Fibroblast of skin of right quadriceps (primary cell): ENCODE measurements at regions not wholly inside any gene's neighbourhood (a gene's known extent, or its start where the extent isn't known, plus 50 kb on each side); places are given as distances from the start of the nearest gene placed in this dataset.

Experiments
- DNase-seq: peaks from one replicate; pipeline ENCODE4 v3.0.0-alpha.2; 2013

- no peak for DNase-seq
Observed at GRCh38 chr10:111204838-111205237, 128.0 kb downstream of the ADRA2A start.

GRCh38 chr10:111206521-111206920 lies 129.7 kb downstream of the ADRA2A start:
- no peak for DNase-seq

GRCh38 chr10:111207500-111207899 lies 130.7 kb downstream of the ADRA2A start:
- no peak for DNase-seq

DNA sequence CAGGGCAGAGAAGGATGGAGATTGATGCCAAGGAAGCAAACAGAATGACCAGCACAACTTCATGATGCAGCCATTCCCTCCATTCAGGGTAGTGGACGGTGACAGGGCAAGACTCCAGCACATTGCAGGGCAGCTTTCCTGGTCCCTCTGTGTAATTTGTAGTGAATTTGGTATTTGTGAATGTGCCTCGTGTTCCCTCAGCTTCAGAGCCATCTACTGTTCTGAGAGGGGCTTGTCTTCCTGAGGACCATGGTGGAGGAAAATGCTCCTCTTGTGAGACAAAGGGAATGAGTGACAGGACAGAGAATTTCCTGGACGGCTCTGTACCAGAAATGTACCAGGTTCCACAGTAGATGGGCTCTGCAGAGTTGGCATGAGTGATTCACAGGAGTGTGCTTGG lies 132.1 kb downstream of the ADRA2A start:
- DNase-seq, result no peak

DNA sequence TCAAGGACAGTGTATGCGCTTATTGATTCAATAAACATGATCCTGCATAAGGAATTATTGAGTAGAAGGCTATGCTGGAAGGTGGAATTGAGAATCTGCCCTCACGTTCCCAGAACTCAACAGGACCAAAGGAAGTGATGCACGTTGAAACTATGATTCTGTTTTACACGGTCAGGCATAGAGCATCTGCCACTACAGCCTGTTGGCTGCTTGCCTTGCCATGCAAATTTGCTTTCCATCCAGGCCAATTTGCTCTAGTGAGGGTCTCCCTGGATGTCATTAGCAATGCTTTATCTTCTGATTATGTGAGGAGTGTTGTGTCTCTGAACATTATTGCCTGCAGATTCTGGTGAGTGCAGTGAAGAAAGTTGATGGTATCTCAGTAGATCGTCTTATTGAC lies 132.9 kb downstream of the ADRA2A start:
- no peak for DNase-seq

DNA sequence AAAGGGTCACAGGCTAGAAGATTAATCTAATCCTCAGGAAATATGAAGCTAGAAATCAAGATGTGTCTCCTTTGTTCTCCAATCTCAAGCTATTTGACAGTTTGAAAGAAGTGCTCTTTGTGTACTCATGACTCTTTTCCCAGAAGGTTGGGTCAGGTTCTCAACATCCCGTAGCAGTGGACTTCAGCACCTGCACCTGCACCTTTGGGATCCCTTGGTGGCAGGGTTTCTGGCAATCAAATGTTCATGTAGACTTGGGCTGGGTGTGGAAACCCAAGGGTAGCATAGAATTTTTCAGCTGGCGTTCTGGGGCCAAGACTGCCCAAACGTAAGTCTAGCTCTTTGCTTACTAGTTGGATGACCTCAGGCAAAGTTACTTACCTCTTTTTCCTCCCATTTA lies 134.4 kb downstream of the ADRA2A start:
- DNase-seq, result no peak

DNA sequence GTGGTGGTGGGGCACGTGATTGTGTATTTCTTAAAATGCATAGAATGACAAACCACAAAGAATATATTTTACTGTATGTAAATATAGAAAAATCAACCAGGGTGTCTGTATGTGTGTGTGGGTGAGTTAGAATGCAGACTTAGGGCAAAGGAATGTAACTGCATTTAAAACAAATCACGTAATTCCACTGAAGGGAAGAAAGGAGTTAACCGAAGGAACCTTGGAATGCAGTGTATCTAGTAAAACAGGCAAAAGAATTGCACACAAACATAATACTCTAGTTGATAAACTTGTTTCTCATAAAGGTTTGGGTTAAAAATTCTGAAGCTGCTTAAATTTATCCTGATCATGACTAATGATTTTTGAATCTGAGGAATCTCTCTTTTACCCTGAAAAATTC lies 134.9 kb downstream of the ADRA2A start:
- DNase-seq, result peak; percentile 4

- no peak for DNase-seq
Observed at GRCh38 chr10:111221682-111222480, 145.1 kb downstream of the ADRA2A start.

DNA sequence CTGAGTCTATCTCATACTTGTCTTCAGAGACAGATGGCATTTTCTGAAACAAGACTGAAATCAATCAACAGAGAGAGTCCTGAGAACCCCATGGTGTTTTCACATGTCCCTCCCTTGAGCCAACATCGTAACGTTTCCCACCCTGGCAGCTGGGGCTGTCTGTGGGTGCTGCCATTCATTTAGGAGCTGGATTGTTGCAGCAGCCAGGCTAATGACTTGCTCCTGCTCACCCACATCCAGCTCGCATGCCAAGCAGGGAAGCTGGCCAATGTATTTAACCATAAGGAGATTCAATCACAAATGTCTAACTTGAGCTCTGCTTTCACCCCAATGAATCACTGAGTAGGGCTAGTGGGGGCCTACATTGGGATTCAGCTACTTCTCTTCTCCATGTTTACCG lies 146.1 kb downstream of the ADRA2A start:
- no peak for DNase-seq

DNA sequence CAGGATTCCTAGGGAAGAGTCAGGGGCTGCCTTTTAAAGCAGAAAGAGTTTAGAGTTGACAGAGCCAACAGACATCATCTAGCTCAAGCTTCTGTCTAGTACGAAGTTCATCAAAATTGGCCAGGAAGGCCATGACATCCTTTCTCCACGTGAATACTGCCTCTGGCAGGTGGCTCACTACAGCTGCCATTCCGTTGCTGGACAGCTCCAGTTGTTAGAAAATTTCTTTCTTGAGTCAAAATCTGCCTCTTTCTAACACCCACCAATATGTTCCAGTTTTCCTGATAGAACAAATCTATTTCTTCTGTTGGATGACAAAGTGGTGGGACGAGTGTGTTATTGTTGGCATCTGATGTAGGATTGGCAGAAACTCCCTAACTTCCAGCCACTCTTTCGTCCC lies 154.9 kb downstream of the ADRA2A start:
- DNase-seq, result no peak

DNA sequence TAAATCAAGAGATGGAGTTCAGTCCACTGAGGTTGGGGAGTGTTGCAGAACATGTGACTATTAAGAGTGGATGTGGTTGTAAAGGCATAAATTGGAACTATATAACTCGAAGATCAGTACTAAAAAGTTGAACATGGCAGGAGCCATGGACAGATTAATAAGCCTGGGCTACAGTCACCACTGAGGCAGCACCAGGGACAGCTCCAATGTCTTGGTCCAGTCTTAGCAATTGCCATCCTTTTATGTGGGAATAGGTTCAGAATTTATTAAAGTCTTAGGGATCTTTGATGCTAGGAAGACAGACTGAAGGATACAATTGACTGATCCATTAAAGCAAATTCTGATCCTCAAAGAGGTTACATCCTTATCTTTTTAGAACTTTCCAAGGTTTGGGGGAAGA lies 156.6 kb downstream of the ADRA2A start:
- DNase-seq, result no peak

GRCh38 chr10:111234234-111234913 lies 157.5 kb downstream of the ADRA2A start:
- no peak for DNase-seq

DNA sequence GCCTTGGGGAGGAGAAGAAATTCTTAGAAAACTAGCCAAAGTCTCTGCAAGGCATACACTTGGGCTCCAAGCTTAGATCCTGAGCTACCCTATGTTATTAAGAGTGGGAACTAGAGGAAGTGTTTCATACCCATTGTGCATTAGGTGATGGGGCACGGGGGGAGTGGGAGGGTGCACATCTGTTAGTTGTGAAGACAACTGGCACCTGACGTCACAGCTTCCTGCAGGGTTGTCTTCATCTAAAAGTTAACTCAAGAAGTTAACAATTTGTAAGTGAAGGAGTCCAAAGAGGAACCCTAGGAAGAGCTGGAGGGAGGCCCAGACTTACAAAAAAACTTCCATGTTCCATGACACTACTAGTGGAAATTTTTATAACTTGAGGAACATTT lies 158.1 kb downstream of the ADRA2A start:
- no peak for DNase-seq

GRCh38 chr10:111240348-111240747 lies 163.5 kb downstream of the ADRA2A start:
- DNase-seq, result no peak

DNA sequence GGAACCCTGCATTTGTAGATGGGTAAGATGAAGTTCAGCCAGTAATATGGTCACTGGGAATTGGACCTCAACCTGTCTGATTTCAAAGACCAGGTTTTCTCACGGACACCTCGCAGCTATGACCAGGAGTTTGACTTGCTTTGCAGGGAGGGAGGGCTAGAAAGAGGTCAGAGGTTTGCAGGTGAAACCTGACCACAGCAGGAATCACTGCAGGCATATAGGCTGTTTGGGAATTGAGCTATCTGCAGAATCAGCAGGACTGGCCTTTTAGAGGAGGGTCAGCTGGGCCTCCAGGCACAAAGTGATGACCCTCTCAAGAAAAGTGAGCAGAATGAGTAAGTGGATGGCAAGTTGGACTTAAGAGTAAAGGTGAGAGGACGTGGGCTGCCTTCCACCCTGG lies 166.3 kb downstream of the ADRA2A start:
- no peak for DNase-seq

DNA sequence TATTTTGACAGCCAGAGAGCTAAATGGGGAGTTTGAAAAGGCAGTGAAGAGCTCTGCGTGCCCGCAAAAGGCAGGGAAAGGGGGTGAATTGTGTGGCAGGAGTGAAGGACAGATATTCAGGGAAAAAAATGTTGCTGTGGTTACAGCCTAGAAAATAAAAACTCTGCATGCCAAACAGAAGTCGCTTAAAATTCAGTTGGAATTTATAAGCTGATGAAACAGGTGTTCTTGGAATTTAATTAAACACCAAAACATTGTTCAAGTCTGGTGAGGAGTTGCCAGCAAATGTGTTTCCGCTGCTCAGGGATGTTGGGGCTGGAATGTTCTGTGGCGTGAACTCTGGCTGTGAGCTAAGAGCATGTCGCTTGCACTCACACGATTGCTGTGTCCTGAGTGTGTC lies 169.3 kb downstream of the ADRA2A start:
- DNase-seq, result no peak

GRCh38 chr10:111246814-111247452 lies 170.1 kb downstream of the ADRA2A start:
- no peak for DNase-seq

DNA sequence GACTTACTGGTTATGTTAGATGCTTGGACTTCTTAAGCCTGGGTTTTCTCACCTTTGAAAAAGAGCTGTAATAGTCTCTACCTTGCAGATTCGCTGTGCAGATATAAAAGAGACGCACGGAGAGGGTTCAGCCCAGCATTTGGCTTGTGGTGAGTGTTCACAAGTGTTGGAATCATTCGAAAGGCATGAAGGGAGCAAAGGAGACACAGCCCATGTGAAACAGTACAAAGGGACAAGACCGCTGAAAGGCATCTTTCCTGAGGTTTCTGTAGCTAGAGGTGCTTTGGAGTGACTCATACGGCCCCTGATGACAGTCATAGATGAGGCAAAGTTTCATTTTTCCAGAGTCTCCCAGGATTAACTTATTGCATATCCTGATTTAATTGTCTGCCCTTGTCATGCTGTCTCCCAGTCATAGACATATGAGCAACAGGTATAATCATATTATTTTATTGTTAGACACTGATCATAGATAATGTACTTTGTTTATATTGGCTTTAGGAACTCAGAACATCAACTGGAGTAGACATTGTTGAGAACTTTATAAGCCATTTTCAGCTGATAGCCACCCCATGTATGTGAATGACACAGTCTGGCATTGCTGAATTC lies 171.1 kb downstream of the ADRA2A start:
- no peak for DNase-seq

DNA sequence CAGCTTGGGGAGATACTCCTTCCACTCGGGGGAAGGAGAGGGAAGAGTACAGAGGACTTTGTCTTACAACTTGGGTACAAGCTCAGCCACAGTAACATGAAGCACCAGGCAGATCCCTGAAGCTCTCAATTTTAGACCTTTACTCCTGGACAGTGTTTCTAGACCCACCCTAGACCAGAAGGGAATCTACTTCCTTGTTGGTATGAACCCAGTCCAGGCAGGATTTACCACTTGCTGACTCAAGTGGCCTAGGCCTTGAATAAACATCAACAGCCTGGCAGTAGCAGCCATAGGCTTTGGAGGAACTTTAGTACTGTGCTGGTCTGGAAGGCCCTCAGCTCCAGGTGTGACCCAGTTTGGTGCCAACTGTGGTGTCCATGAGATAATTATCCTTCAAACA lies 173.1 kb downstream of the ADRA2A start:
- DNase-seq, result no peak

DNA sequence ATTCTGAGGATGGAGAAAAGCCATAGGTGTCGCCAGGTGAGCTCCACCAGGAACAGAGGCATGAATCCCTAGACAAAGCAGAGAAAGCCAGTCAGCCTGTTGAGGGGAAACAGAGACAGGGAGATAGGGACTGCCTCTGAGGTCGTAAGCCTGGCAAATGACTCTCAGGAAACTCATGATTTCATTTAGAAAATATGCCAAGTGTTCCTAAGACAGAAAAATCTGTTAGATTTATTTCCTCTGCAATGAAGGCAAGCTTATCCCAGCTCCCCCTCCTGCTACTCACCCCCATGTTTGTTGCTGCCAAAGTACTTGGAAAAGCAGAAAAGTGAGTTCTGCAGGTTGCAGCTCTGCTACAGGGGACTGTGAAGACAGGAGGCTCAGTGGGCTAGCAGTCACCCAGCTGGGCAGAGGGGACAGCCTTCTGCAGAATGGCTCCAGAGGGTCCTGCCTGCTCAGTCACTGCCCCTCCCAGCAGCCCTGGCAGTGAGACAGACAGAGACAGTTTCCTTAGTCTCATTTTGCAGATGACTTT lies 184.3 kb downstream of the ADRA2A start:
- no peak for DNase-seq

- DNase-seq, result no peak
Observed at GRCh38 chr10:111265341-111265740, 188.5 kb downstream of the ADRA2A start.

DNA sequence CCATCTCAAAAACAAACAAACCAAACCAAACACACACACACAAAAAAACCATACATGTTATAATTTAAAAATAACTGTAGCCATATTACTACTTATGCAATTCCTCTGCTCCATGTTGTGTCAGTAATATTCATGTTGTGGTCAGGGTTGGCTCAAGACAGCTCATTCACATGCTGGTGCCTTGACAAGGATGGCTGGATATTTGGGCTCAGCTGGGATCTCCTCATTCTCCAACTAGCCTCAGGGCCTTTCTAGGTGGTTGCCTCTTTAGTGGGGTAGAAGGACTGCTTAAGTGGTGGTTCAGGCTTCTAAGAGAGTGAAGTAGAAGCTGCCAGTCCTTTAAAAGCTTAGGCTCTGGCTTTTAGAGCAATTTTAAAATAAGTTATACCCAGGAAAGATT lies 189.3 kb downstream of the ADRA2A start:
- no peak for DNase-seq

GRCh38 chr10:111267673-111268072 lies 190.8 kb downstream of the ADRA2A start:
- DNase-seq, result no peak

DNA sequence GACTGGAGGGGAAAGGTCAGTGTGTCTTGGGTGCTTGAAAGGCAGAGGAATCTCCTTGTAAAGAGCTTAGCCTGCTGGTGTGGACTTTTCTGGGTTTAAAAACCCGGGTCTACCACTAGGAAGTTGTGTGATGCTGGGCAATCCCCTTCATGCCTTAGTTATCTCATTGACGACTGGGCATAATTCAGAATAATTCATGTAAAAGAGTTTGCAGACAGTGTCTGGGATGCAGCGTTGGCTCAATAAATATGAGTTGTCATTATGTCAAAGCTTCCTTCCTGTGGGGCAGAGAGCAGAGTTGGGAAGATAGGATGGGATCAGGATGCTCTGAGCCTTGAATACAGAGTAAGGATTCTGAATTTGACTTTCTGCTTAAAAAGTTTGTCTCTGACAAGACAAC lies 196.4 kb downstream of the ADRA2A start:
- no peak for DNase-seq
